ENCODE measurements at regions not wholly inside any gene's neighbourhood (a gene's known extent, or its start where the extent isn't known, plus 50 kb on each side); places are given as distances from the start of the nearest gene placed in this dataset.
"Not testable (repeated sequence)": the region's sequence is repeated elsewhere in the genome, so short reads cannot be mapped to it uniquely, and the experiment has no call there.

DNA sequence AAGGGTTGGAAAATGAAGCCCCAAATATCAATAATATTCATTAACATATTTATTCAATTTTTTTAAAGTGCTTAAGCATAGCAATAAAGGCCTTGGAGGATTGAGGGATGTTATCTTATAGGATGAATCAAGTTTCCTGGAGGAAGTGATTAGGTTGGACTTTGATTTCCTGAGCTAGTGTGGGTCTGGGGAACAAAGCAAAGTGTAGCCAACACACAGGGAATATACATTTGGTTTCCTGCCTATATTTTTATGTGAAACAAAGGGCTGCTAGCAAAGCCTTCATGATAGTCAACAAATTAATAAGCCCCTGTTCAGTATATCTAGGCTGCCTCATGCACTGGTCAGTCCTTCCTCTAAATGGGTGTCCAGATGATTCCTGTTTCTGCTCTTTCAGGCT, 261.1 kb upstream of the IL12A start:
- no peak for DNase-seq (ENCODE audit: low spot score)

GRCh38 chr3:159731254-159731653, 257.4 kb upstream of the IL12A start:
- DNase-seq (ENCODE audit: low spot score) = no peak

DNA sequence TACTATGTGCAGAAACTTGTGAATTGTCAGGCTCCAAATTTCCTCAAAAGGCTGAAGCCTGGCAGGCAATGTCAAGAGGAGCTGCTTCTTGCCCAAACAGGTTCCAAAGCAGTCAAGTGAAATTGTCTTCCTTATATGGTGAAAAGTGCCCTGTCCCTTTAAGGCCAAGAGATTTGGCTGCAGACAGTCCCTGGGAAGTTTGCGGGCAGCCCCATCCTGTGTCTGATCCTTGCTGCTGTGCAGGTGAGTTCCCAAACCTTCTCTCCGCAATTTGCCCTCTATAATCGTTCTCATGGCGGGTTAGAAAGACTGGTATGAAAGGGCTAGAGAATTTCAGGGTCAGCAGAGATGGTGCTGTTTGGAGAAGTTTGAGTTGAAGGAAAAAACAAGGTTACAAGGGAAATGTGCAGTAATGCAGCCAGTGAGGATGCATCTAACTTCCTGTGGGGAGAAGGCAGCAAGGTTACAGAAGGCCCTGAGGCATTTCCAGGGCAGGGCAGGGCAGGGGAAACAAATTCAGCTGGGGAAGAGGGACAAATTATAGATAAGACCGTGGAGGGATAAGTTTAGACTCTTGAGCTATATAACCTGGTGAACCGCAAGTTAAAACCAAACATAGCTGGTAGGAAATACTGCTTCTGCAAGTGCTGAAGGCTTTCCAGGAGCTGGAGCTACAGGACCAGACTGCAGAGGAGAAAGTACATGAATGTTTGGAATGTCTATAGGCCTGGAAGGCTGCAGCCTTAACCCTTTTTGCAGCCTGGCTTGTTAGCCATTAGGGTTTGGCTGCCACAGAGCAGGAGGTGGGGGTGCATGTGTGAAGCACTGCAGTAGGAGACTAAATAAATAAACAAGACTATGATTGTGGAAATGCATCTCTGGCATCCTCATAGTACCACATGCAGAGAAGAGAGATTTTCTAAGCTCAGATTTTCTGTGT, 256.2 kb upstream of the IL12A start:
- no peak for DNase-seq (ENCODE audit: low spot score)

DNA sequence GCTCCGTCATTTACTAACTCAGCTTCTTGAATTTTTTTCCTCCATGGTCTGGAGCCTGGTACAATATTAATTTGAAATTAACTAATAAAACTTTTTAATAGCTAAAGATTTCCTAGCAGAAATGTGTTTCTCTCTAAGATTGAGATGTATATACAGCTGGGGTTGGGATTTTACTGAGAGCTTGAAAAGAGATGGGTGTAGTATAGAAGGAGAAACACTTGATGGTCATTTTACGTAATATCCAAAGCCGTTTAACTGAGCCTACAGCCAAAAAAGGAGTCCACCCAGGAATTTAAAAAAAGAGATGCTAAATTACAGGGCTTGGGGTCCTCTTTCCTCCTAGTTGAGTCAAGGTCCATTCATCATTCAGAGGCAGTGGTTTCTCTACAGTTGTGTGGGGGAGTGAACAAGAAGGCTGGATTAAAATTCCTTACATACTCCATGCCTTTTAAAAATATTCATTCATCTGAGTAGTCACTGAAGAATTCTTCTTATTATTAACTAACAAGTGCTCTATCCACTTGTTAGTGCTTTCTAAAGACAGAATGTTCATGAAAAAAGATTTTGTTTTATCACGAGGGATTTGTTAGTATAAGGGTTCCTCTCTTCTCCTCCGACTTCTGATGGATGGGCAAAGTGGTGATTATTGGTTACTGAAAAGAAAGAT, 255.3 kb upstream of the IL12A start:
- DNase-seq (ENCODE audit: low spot score) = no peak

GRCh38 chr3:159734681-159735080, 254.0 kb upstream of the IL12A start:
- no peak for DNase-seq (ENCODE audit: low spot score)

DNA sequence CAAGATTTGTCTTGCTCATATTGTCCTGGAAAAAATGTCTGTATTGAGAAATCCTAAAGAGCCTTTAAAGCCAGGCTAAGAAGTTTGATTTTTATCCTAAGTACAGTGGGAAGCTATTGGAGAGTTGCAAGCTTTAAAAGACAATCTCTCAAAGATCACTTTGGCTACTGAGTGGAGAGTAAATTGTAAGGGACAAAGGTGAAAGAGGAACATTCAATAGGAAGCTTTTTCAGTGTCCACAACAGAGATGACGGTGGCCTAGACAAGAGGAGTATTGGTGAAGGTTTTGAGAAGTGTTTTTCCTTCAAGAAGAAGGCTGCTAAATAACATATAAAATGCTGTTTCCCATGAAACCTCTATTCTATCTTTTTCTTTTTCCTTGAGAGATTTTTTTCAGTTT, 249.5 kb upstream of the IL12A start:
- DNase-seq (ENCODE audit: low spot score) = no peak

DNA sequence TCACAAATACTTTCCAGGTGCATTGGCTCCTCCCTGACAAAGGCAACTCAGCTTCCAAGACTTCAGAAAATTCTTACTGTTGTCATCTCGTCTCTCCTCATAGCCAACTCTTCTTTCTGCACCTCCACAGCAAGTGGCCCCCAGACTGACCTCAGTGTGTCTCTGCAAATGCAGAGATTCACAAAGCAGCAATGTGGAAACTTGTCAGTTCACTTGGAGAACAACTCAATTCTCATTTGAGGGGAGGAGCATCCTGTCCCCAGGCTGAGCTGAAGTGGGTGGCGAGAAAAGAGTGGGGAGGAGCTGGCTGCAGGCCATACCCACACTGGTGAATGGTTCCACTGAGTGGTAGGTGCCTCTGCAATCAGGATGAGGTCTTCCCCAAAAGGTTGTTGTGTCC, 248.7 kb upstream of the IL12A start:
- no peak for DNase-seq (ENCODE audit: low spot score)

GRCh38 chr3:159741281-159741680, 247.4 kb upstream of the IL12A start:
- no peak for DNase-seq (ENCODE audit: low spot score)

DNA sequence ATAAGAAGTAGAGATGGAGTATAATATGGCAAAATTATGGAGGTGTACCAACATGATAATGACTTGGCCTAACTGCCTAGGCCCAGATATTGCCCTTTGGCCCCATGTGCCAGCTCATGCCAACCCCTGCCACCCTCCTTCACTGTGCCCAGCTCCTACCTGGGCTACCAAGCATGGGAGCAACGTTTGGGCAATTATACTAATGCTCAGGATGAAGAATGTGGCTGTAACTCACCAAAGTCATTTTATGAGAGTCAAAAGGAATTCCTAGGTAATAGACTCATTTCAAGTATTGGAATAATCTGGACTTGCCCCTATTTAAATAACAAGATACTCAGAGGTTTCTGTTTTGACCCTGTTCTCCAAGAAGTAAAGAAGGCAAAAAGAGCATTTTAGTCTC, 240.2 kb upstream of the IL12A start:
- no peak for DNase-seq (ENCODE audit: low spot score)

DNA sequence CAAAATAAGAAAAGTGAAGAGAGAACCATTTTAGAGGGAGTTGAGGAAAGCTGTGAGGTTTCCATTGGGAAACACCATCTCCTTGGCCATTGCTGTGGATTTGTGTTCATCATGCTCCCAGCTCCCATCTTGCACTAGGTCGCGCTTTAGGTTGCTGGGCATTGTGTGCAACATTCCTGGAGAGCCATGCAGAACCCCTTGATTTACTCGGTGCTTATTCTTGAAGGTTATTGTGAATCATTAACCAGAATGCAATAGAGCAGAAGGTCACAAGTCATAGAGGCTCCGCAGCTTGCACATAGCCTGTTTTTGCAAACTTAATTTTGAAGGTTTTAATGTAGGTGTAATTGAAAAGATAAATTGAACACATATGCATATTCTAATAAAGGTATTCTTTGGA, 239.2 kb upstream of the IL12A start:
- no peak for DNase-seq (ENCODE audit: low spot score)

DNA sequence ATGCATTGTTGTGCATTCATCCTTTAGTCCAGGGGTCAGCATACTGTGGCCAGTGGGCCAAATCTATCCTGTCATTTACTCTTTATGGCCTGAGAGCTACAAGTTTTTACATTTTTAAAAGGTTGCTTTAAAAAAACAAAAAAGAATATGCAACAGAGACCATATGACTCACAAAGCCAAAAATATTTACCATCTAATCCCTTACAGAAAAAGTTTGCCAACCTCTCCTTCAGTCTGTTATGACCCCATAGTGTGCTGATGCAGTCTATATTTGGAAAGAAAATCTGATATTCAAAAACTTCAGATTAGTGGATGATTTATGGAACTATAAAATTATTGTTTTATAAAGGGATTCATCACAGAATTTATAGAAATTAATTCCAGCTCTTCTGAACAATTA, 237.5 kb upstream of the IL12A start:
- no peak for DNase-seq (ENCODE audit: low spot score)

- no peak for DNase-seq (ENCODE audit: low spot score)
These were observed 236.9 kb upstream of the IL12A start for GRCh38 chr3:159751752-159752151.

- not testable (repeated sequence) for DNase-seq (ENCODE audit: low spot score)
These were observed 232.1 kb upstream of the IL12A start for GRCh38 chr3:159756279-159757207.

GRCh38 chr3:159757341-159758060, 231.1 kb upstream of the IL12A start:
- DNase-seq (ENCODE audit: low spot score) = no peak

DNA sequence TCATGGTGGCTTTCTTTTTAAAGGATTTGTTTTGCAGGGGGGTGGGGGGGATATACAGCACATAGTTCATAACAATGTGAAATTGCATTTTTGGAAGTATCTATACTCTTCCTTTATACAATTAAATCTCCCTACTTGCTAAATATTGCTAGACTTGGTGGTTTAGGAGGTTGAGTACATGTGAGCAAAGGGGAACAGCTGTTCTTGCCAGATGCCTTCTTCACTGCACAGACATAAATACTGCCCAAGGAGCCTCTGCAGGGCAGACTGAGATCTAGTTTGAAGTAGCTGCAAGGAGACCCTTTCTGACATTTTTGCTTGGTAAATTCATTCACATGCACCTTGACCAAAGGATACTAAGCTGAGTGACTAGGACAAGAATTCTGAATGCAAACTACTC, 228.6 kb upstream of the IL12A start:
- DNase-seq (ENCODE audit: low spot score) = no peak

GRCh38 chr3:159761369-159761768, 227.3 kb upstream of the IL12A start:
- DNase-seq (ENCODE audit: low spot score) = no peak

DNA sequence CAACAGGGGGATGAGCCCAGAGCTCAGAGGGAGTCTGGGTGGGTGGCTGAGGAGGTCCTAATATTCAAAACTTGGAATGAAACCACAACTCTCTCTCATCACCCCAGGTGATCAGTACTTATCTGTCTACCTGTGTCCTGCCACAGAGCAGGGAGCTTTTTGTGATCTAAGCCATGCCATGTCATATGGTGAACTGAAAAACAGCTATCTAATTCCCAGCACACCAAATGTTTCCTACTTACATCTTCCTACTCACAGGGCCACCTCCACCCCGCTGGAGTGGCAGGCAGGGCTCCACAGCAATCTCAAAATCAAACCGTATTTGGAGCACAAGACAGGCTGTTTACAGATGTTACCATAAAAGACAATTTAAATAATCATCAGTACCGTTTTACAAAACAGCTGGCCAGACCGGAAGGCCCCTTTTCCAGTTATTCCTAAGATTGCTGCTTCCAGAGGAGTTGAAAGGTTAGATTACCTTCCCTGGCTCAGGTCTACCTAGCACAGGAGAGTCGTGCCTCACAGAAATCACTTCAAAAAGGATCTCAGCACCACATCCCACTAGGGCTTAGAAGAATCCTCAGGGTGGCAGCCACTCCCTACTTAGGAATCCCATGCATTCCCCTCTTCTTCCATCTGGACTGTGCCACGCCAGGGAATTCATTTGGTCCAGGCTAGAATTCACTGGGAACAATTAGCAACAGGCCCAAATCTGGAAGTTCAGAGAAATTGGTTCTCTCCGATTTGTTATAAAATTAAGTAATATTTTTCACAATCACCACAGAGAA, 226.6 kb upstream of the IL12A start:
- DNase-seq (ENCODE audit: low spot score) = no peak

DNA sequence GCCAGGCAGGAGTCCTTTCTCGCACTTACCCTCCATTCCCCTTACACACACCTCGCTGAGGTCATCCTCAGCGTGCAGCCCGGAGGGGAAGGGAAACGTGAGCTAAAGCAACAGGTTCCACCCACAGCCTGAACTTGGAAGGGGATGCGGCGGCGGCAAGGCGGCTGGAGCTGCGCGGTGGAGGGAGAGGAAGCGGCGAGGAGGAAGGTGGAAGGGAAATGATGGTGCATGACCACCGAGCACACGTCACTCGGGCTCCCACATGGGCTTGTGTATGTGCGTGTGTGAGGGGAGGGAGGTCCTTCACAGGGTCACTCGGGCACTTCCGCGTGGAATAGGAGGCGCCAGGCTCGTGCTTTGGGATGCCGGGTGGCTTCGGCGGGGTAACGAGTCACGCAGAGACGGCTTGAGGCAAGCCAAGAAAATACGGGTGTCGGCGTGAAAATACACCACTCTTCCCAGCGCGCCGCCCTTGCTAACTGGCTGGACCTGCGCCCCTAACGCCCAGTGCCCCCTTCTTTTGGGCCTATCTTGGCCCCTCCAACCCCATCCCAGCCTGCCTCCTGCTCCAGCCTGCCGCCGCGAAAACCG, 225.5 kb upstream of the IL12A start:
- no peak for DNase-seq (ENCODE audit: low spot score)

- no peak for DNase-seq (ENCODE audit: low spot score)
These were observed 224.8 kb upstream of the IL12A start for GRCh38 chr3:159763602-159764489.
